ENCODE measurements at regions not wholly inside any gene's neighbourhood (a gene's known extent, or its start where the extent isn't known, plus 50 kb on each side); places are given as distances from the start of the nearest gene placed in this dataset.

GRCh38 chr11:23688835-23689234, 808.0 kb upstream of the LUZP2 start:
- TF ChIP-seq POLR2A (IDR thresholded peaks at IDR 0.05) (no peak), CTCF (IDR thresholded peaks at IDR 0.05) (no peak)

Data from esophagus squamous epithelium (tissue), 4 donors.